CD4-positive, alpha-beta T cell treated with Interleukin-17A for 1 hour (primary cell): ENCODE measurements at regions not wholly inside any gene's neighbourhood (a gene's known extent, or its start where the extent isn't known, plus 50 kb on each side); places are given as distances from the start of the nearest gene placed in this dataset.

Source experiments
- DNase-seq: peaks from one replicate; pipeline ENCODE4 v3.0.0-alpha.2; 2020

GRCh38 chr13:85445534-85445933 lies 353.7 kb downstream of the SLITRK6 start:
- DNase-seq: no peak

GRCh38 chr13:85441975-85442374 lies 357.2 kb downstream of the SLITRK6 start:
- DNase-seq: no peak

GRCh38 chr13:85441364-85441763 lies 357.9 kb downstream of the SLITRK6 start:
- no peak for DNase-seq

- no peak for DNase-seq
Measured at GRCh38 chr13:85436029-85436428, 363.2 kb downstream of the SLITRK6 start.

GRCh38 chr13:85434927-85435326 lies 364.3 kb downstream of the SLITRK6 start:
- no peak for DNase-seq

- DNase-seq: no peak
Measured at GRCh38 chr13:85432881-85433280, 366.3 kb downstream of the SLITRK6 start.

- DNase-seq: no peak
Measured at GRCh38 chr13:85431720-85432119, 367.5 kb downstream of the SLITRK6 start.

- DNase-seq: no peak
Measured at GRCh38 chr13:85430216-85430794, 368.9 kb downstream of the SLITRK6 start.

- no peak for DNase-seq
Measured at GRCh38 chr13:85427416-85427815, 371.8 kb downstream of the SLITRK6 start.

GRCh38 chr13:85420136-85420535 lies 379.1 kb downstream of the SLITRK6 start:
- DNase-seq: no peak

- no peak for DNase-seq
Measured at GRCh38 chr13:85419611-85420010, 379.6 kb downstream of the SLITRK6 start.

GRCh38 chr13:85417807-85418206 lies 381.4 kb downstream of the SLITRK6 start:
- DNase-seq: no peak

GRCh38 chr13:85413664-85414063 lies 385.6 kb downstream of the SLITRK6 start:
- no peak for DNase-seq

- DNase-seq: no peak
Measured at GRCh38 chr13:85412448-85412847, 386.8 kb downstream of the SLITRK6 start.

- no peak for DNase-seq
Measured at GRCh38 chr13:85411591-85411990, 387.6 kb downstream of the SLITRK6 start.

- DNase-seq: no peak
Measured at GRCh38 chr13:85408415-85408814, 390.8 kb downstream of the SLITRK6 start.

- DNase-seq: no peak
Measured at GRCh38 chr13:85406269-85406975, 392.8 kb downstream of the SLITRK6 start.

GRCh38 chr13:85405316-85405897 lies 393.8 kb downstream of the SLITRK6 start:
- DNase-seq: no peak

- DNase-seq: no peak
Measured at GRCh38 chr13:85386424-85386823, 412.8 kb downstream of the SLITRK6 start.

- no peak for DNase-seq
Measured at GRCh38 chr13:85383291-85383690, 415.9 kb downstream of the SLITRK6 start.

GRCh38 chr13:85381082-85381481 lies 418.1 kb downstream of the SLITRK6 start:
- DNase-seq: no peak

- DNase-seq: no peak
Measured at GRCh38 chr13:85379991-85380390, 419.2 kb downstream of the SLITRK6 start.

- DNase-seq: no peak
Measured at GRCh38 chr13:85379433-85379832, 419.8 kb downstream of the SLITRK6 start.

- no peak for DNase-seq
Measured at GRCh38 chr13:85377783-85378182, 421.4 kb downstream of the SLITRK6 start.

- DNase-seq: no peak
Measured at GRCh38 chr13:85373322-85373721, 425.9 kb downstream of the SLITRK6 start.
